ENCODE measurements at regions not wholly inside any gene's neighbourhood (a gene's known extent, or its start where the extent isn't known, plus 50 kb on each side); places are given as distances from the start of the nearest gene placed in this dataset.

GRCh38 chr20:9968015-9968414, 66.8 kb upstream of the ANKEF1 start:
- Histone ChIP-seq H4K5ac (ENCODE audit: low read length) (no peak overlapping the region), H3K4me1 (ENCODE audit: control insufficient read depth, low read depth, low read length) (no peaks in the 10 kb centered on the region), H3K27me3 (ENCODE audit: insufficient read depth, low read length, poor library complexity) (no peaks in the 10 kb centered on the region), H3K4me2 (ENCODE audit: low read length) (no peak overlapping the region), H2BK5ac (ENCODE audit: low read length) (no peak overlapping the region), H3K9ac (ENCODE audit: low read length) (no peak overlapping the region), H2BK120ac (ENCODE audit: low read depth, low read length) (no peak overlapping the region), H3K79me1 (ENCODE audit: low read length) (no peaks in the 10 kb centered on the region), H3K36me3 (ENCODE audit: control insufficient read depth, insufficient read depth, low read length) (no peaks in the 10 kb centered on the region), H2BK15ac (replicated peaks; ENCODE audit: low read depth) (no peak overlapping the region), H2AK5ac (ENCODE audit: low read length) (no peak overlapping the region), H4K8ac (ENCODE audit: low read depth, low read length) (no peak overlapping the region), H3K18ac (ENCODE audit: low read length) (no peak overlapping the region), H3K56ac (ENCODE audit: low read length) (no peak overlapping the region), H3K4me3 (ENCODE audit: low read length) (no peak overlapping the region), H3K23ac (ENCODE audit: low read length) (no peak overlapping the region), H3K79me2 (ENCODE audit: control insufficient read depth, insufficient read depth, low read length) (no peaks in the 10 kb centered on the region), H3K27ac (ENCODE audit: low read depth, low read length) (no peak overlapping the region), H3K4ac (ENCODE audit: low read depth, low read length) (no peak overlapping the region)
- no peak for DNase-seq
- WGBS (ENCODE audit: extremely low coverage, insufficient coverage, low lambda C conversion rate): no CpG with 5 or more reads among the region's 1 CpG

DNA sequence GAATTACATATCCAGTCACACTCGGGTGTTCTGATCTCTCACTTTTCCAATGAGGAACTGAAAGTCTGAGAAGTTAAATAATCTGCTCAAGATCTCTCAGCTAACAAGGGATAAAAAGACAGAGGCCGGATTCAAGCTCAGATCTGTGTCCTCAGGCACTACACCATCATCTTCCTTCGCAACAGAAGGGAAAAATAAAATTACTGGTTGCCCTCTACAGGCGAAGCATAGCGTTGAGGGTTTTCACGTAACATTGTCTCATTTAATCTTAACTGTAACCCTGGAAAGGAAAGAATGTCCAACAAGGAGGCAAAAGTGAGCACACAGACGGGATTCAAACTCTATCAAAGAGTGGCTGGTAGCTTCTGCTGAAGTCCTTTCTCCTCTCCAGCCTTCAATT, 67.8 kb upstream of the ANKEF1 start:
- H4K8ac ChIP-seq (ENCODE audit: low read depth, low read length): no peak overlapping the region
- H2AK5ac ChIP-seq (ENCODE audit: low read length): no peak overlapping the region
- H3K27me3 ChIP-seq (ENCODE audit: insufficient read depth, low read length, poor library complexity): no peaks in the 10 kb centered on the region
- H3K79me1 ChIP-seq (ENCODE audit: low read length): no peaks in the 10 kb centered on the region
- no peak overlapping the region for H3K9ac ChIP-seq (ENCODE audit: low read length)
- H3K4me2 ChIP-seq (ENCODE audit: low read length): no peak overlapping the region
- WGBS (ENCODE audit: extremely low coverage, insufficient coverage, low lambda C conversion rate): no CpG with 5 or more reads among the region's 7 CpGs
- no peak overlapping the region for H3K23ac ChIP-seq (ENCODE audit: low read length)
- H3K56ac ChIP-seq (ENCODE audit: low read length): no peak overlapping the region
- DNase-seq: peak; percentile 21
- no peaks in the 10 kb centered on the region for H3K36me3 ChIP-seq (ENCODE audit: control insufficient read depth, insufficient read depth, low read length)
- no peaks in the 10 kb centered on the region for H3K79me2 ChIP-seq (ENCODE audit: control insufficient read depth, insufficient read depth, low read length)
- H4K5ac ChIP-seq (ENCODE audit: low read length): no peak overlapping the region
- H2BK5ac ChIP-seq (ENCODE audit: low read length): no peak overlapping the region
- no peak overlapping the region for H3K27ac ChIP-seq (ENCODE audit: low read depth, low read length)
- H3K4me3 ChIP-seq (ENCODE audit: low read length): no peak overlapping the region
- H3K18ac ChIP-seq (ENCODE audit: low read length): no peak overlapping the region
- H2BK15ac ChIP-seq (replicated peaks; ENCODE audit: low read depth): no peak overlapping the region
- H2BK120ac ChIP-seq (ENCODE audit: low read depth, low read length): no peak overlapping the region
- no peaks in the 10 kb centered on the region for H3K4me1 ChIP-seq (ENCODE audit: control insufficient read depth, low read depth, low read length)
- H3K4ac ChIP-seq (ENCODE audit: low read depth, low read length): no peak overlapping the region

DNA sequence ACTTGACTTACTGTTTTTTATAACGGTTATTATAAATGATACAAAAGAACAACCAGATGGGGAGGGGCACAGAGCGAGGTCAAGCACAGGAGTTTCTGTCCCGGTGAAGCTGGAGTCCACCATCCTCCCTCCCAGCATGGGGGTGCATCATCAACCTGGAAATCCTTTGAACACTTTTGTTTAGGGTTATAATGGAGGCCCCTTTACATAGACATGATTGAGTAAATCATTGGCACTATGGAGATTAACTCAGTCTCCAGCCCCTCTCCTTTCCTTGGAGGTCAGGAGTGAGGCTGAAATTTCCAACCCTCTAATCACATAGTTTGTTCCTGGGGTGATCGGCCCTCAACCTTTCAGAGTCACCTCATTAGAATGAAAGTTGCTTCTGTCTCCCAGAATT, 71.8 kb upstream of the ANKEF1 start:
- no peak overlapping the region for H2BK15ac ChIP-seq (replicated peaks; ENCODE audit: low read depth)
- H2BK120ac ChIP-seq (ENCODE audit: low read depth, low read length): no peak overlapping the region
- no peak overlapping the region for H3K27ac ChIP-seq (ENCODE audit: low read depth, low read length)
- H3K56ac ChIP-seq (ENCODE audit: low read length): no peak overlapping the region
- no peak overlapping the region for H2AK5ac ChIP-seq (ENCODE audit: low read length)
- no peak overlapping the region for H3K23ac ChIP-seq (ENCODE audit: low read length)
- H4K5ac ChIP-seq (ENCODE audit: low read length): no peak overlapping the region
- no peak overlapping the region for H3K4me3 ChIP-seq (ENCODE audit: low read length)
- H4K8ac ChIP-seq (ENCODE audit: low read depth, low read length): no peak overlapping the region
- H3K79me2 ChIP-seq (ENCODE audit: control insufficient read depth, insufficient read depth, low read length): no peaks in the 10 kb centered on the region
- no peaks in the 10 kb centered on the region for H3K36me3 ChIP-seq (ENCODE audit: control insufficient read depth, insufficient read depth, low read length)
- no peak for DNase-seq
- no peak overlapping the region for H3K4ac ChIP-seq (ENCODE audit: low read depth, low read length)
- no peak overlapping the region for H2BK5ac ChIP-seq (ENCODE audit: low read length)
- H3K4me2 ChIP-seq (ENCODE audit: low read length): no peak overlapping the region
- H3K79me1 ChIP-seq (ENCODE audit: low read length): no peaks in the 10 kb centered on the region
- no peak overlapping the region for H3K9ac ChIP-seq (ENCODE audit: low read length)
- no CpG with 5 or more reads among the region's 4 CpGs for WGBS (ENCODE audit: extremely low coverage, insufficient coverage, low lambda C conversion rate)
- H3K4me1 ChIP-seq (ENCODE audit: control insufficient read depth, low read depth, low read length): no peaks in the 10 kb centered on the region
- H3K18ac ChIP-seq (ENCODE audit: low read length): no peak overlapping the region
- H3K27me3 ChIP-seq (ENCODE audit: insufficient read depth, low read length, poor library complexity): no peaks in the 10 kb centered on the region

DNA sequence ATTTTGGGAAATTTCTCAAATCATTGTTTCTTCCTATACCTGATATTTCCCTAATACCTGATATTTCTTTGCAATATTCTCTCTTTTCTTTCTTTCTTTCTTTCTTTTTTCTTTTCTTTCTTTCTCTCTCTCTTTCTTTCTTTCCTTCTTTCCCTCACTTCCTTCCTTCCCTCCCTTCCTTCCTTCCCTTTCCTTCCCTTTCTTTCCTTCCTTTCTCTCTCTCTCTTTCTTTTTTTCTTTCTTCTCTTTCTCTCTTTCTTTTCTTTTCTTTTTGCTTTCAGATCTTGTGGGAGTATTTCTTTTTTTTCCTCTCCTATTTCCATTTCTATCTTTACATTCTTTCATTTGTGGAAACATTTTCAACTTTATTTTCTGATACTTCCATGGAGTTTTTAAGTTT, 76.1 kb upstream of the ANKEF1 start:
- Histone ChIP-seq H3K36me3 (ENCODE audit: control insufficient read depth, insufficient read depth, low read length) (no peaks in the 10 kb centered on the region), H3K4me2 (ENCODE audit: low read length) (no peak overlapping the region), H3K27ac (ENCODE audit: low read depth, low read length) (no peak overlapping the region), H2BK120ac (ENCODE audit: low read depth, low read length) (no peak overlapping the region), H3K4ac (ENCODE audit: low read depth, low read length) (no peak overlapping the region), H3K79me2 (ENCODE audit: control insufficient read depth, insufficient read depth, low read length) (no peaks in the 10 kb centered on the region), H3K23ac (ENCODE audit: low read length) (no peak overlapping the region), H3K4me1 (ENCODE audit: control insufficient read depth, low read depth, low read length) (no peaks in the 10 kb centered on the region), H4K8ac (ENCODE audit: low read depth, low read length) (no peak overlapping the region), H3K79me1 (ENCODE audit: low read length) (no peaks in the 10 kb centered on the region), H3K56ac (ENCODE audit: low read length) (no peak overlapping the region), H4K5ac (ENCODE audit: low read length) (no peak overlapping the region), H2BK5ac (ENCODE audit: low read length) (no peak overlapping the region), H3K9ac (ENCODE audit: low read length) (no peak overlapping the region), H3K18ac (ENCODE audit: low read length) (no peak overlapping the region), H2AK5ac (ENCODE audit: low read length) (no peak overlapping the region), H3K4me3 (ENCODE audit: low read length) (no peak overlapping the region), H2BK15ac (replicated peaks; ENCODE audit: low read depth) (no peak overlapping the region), H3K27me3 (ENCODE audit: insufficient read depth, low read length, poor library complexity) (no peaks in the 10 kb centered on the region)
- DNase-seq: no peak

DNA sequence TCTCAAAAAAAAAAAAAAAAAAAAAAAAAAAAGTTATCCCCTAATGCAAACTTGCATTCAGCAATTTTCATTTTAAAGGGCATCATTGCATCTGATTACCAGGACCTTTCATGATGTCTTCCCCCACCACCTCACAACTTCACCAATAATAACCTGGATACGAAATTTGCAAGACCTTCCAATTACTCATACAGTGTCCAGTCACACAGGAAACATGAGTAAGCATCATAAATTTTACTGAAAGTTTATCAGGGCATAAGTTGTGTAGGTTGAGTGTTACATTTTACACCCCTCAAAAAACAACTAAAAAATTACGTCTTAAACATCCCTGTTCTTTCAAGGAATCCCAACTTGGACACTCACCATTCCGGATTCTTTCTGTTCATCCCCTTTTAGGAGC, 79.1 kb upstream of the ANKEF1 start:
- no CpG with 5 or more reads among the region's 3 CpGs for WGBS (ENCODE audit: extremely low coverage, insufficient coverage, low lambda C conversion rate)
- H3K9ac ChIP-seq (ENCODE audit: low read length): no peak overlapping the region
- no peak overlapping the region for H2BK120ac ChIP-seq (ENCODE audit: low read depth, low read length)
- no peak overlapping the region for H2AK5ac ChIP-seq (ENCODE audit: low read length)
- no peak overlapping the region for H4K8ac ChIP-seq (ENCODE audit: low read depth, low read length)
- H3K36me3 ChIP-seq (ENCODE audit: control insufficient read depth, insufficient read depth, low read length): no peaks in the 10 kb centered on the region
- no peak overlapping the region for H4K5ac ChIP-seq (ENCODE audit: low read length)
- H3K79me2 ChIP-seq (ENCODE audit: control insufficient read depth, insufficient read depth, low read length): no peaks in the 10 kb centered on the region
- no peak overlapping the region for H3K4ac ChIP-seq (ENCODE audit: low read depth, low read length)
- H3K4me3 ChIP-seq (ENCODE audit: low read length): no peak overlapping the region
- no peak overlapping the region for H3K27ac ChIP-seq (ENCODE audit: low read depth, low read length)
- no peak overlapping the region for H2BK5ac ChIP-seq (ENCODE audit: low read length)
- no peaks in the 10 kb centered on the region for H3K27me3 ChIP-seq (ENCODE audit: insufficient read depth, low read length, poor library complexity)
- no peaks in the 10 kb centered on the region for H3K4me1 ChIP-seq (ENCODE audit: control insufficient read depth, low read depth, low read length)
- H2BK15ac ChIP-seq (replicated peaks; ENCODE audit: low read depth): no peak overlapping the region
- no peak overlapping the region for H3K56ac ChIP-seq (ENCODE audit: low read length)
- H3K23ac ChIP-seq (ENCODE audit: low read length): no peak overlapping the region
- no peak for DNase-seq
- no peak overlapping the region for H3K18ac ChIP-seq (ENCODE audit: low read length)
- H3K4me2 ChIP-seq (ENCODE audit: low read length): no peak overlapping the region
- H3K79me1 ChIP-seq (ENCODE audit: low read length): no peaks in the 10 kb centered on the region

DNA sequence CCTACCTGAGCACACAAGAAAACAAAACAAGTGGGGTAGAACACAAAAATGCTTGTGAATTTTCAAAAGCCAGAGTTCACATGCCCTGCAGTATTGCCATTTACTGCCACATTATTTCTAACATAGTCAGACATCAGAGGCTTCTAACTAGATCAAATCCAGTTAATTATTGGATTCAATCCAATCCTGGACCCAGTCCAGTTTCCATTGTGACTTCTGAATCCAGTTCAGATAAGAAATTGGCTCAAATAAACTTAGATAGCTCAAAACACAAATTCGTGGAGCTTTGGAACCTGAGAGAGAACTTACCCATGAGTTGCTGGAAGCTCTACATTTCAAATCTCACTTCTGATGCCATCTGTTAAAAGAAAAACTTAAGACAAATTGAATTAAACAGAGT, 85.2 kb upstream of the ANKEF1 start:
- no peak overlapping the region for H2AK5ac ChIP-seq (ENCODE audit: low read length)
- no peaks in the 10 kb centered on the region for H3K79me2 ChIP-seq (ENCODE audit: control insufficient read depth, insufficient read depth, low read length)
- no peak for DNase-seq
- no peak overlapping the region for H3K56ac ChIP-seq (ENCODE audit: low read length)
- no peak overlapping the region for H2BK120ac ChIP-seq (ENCODE audit: low read depth, low read length)
- no CpG with 5 or more reads among the region's 1 CpG for WGBS (ENCODE audit: extremely low coverage, insufficient coverage, low lambda C conversion rate)
- H3K27me3 ChIP-seq (ENCODE audit: insufficient read depth, low read length, poor library complexity): no peaks in the 10 kb centered on the region
- H3K4me1 ChIP-seq (ENCODE audit: control insufficient read depth, low read depth, low read length): no peaks in the 10 kb centered on the region
- H3K4ac ChIP-seq (ENCODE audit: low read depth, low read length): no peak overlapping the region
- no peak overlapping the region for H3K4me3 ChIP-seq (ENCODE audit: low read length)
- no peaks in the 10 kb centered on the region for H3K79me1 ChIP-seq (ENCODE audit: low read length)
- no peak overlapping the region for H3K27ac ChIP-seq (ENCODE audit: low read depth, low read length)
- no peak overlapping the region for H3K23ac ChIP-seq (ENCODE audit: low read length)
- H3K9ac ChIP-seq (ENCODE audit: low read length): no peak overlapping the region
- H3K36me3 ChIP-seq (ENCODE audit: control insufficient read depth, insufficient read depth, low read length): no peaks in the 10 kb centered on the region
- H3K18ac ChIP-seq (ENCODE audit: low read length): no peak overlapping the region
- H4K8ac ChIP-seq (ENCODE audit: low read depth, low read length): no peak overlapping the region
- no peak overlapping the region for H3K4me2 ChIP-seq (ENCODE audit: low read length)
- no peak overlapping the region for H2BK15ac ChIP-seq (replicated peaks; ENCODE audit: low read depth)
- H4K5ac ChIP-seq (ENCODE audit: low read length): no peak overlapping the region
- no peak overlapping the region for H2BK5ac ChIP-seq (ENCODE audit: low read length)
